ENCODE measurements at regions not wholly inside any gene's neighbourhood (a gene's known extent, or its start where the extent isn't known, plus 50 kb on each side); places are given as distances from the start of the nearest gene placed in this dataset.

GRCh38 chr15:95644100-95644875 is 686.2 kb upstream of the NR2F2 start:
- TF ChIP-seq EZH2 (IDR thresholded peaks at IDR 0.05; ENCODE audit: insufficient read depth, poor library complexity, severe bottlenecking) = no peak
- no peak for TF ChIP-seq EZH2phosphoT487 (IDR thresholded peaks at IDR 0.05; ENCODE audit: insufficient read depth, low read depth)

All from GM23248 (cell line).